HCT116 (cell line): ENCODE measurements at regions not wholly inside any gene's neighbourhood (a gene's known extent, or its start where the extent isn't known, plus 50 kb on each side); places are given as distances from the start of the nearest gene placed in this dataset.

Source experiments
- CEBPB ChIP-seq: IDR thresholded peaks from 2 replicates; pipeline ENCODE4 v1.6.1; 2012; ENCODE audit warnings: low read depth
- ELF1 ChIP-seq: IDR thresholded peaks from 2 replicates; pipeline ENCODE4 v1.6.1; 2012; ENCODE audit warnings: low read depth, borderline replicate concordance
- EZH2 ChIP-seq: fragments of 200-600 bp; sonication (generic); IDR thresholded peaks from 2 replicates; pipeline ENCODE4 v1.6.1; 2017; ENCODE audit warnings: antibody characterized with exemption, mixed run types
- SIN3A ChIP-seq: IDR thresholded peaks from 2 replicates; pipeline ENCODE4 v1.6.1; 2012; ENCODE audit warnings: low read depth
- TCF7L2 ChIP-seq: IDR thresholded peaks from 2 replicates; pipeline ENCODE4 v1.7.0; 2011; ENCODE audit warnings: borderline replicate concordance, inconsistent platforms; ENCODE audit not compliant: insufficient read depth, insufficient read length; ENCODE audit errors: extremely low read depth
- ZFX ChIP-seq: fragments of 450-650 bp; IDR thresholded peaks from 2 replicates; pipeline ENCODE4 v1.6.1; 2017
- TF ChIP-seq, protein P1 (sequence below): IDR thresholded peaks from 2 replicates; pipeline ENCODE4 v1.6.1; 2012; ENCODE audit warnings: low read depth
- TF ChIP-seq, protein P2 (sequence below), 3 experiments: fragments of 200-600 bp in 1 of 3; sonication (generic) in 1 of 3; IDR thresholded peaks in 2 of 3; conservative IDR thresholded peaks in 1 of 3; 2 replicates each; pipeline ENCODE4 v1.5.1; 2012 to 2017; ENCODE audit warnings: low read depth in 2 of 3, low read length in 2 of 3, antibody characterized with exemption in 1 of 3, borderline replicate concordance in 1 of 3, control low read depth in 1 of 3, mild to moderate bottlenecking in 1 of 3, mixed read lengths in 1 of 3, mixed run types in 1 of 3, moderate library complexity in 1 of 3; ENCODE audit not compliant: insufficient read depth in 1 of 3
- TF ChIP-seq, protein P3 (sequence below): IDR thresholded peaks from 2 replicates; pipeline ENCODE4 v1.6.1; 2012
- TF ChIP-seq, protein P4 (sequence below): IDR thresholded peaks from 2 replicates; pipeline ENCODE4 v1.6.1; 2012

DNA sequence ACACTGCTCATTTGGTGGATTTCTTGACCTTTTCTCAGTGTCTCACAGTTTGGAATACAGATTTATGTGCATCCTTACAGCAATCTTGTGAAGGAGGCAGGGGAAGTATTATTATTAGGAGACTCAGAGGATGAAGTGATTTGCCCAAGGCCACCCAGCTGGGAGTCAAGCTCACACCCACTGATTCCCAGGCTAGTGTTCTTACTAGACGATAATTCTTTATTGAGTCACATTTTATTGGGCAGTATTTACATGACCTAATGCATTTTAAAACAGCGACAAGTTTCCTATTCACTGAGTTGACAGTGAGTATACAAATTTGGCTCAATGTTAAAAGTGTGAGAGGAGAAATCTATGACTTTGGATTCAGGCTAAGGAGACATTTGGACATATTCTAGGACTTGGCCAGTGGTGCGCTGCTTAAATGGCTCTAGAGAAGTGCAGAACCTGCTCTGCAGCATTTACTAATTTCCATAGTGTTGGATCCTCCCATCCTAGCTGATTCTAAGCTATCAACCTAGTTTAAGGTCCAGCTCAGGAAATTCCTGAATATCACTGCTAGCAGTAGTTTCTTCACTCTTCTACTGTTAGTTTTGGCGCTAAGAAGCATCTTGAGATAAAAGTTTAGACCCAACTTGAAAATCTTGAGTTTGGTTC, 199.3 kb downstream of the MTX2 start:
- no peak for TF ChIP-seq EZH2
- TF ChIP-seq, protein P1, sequence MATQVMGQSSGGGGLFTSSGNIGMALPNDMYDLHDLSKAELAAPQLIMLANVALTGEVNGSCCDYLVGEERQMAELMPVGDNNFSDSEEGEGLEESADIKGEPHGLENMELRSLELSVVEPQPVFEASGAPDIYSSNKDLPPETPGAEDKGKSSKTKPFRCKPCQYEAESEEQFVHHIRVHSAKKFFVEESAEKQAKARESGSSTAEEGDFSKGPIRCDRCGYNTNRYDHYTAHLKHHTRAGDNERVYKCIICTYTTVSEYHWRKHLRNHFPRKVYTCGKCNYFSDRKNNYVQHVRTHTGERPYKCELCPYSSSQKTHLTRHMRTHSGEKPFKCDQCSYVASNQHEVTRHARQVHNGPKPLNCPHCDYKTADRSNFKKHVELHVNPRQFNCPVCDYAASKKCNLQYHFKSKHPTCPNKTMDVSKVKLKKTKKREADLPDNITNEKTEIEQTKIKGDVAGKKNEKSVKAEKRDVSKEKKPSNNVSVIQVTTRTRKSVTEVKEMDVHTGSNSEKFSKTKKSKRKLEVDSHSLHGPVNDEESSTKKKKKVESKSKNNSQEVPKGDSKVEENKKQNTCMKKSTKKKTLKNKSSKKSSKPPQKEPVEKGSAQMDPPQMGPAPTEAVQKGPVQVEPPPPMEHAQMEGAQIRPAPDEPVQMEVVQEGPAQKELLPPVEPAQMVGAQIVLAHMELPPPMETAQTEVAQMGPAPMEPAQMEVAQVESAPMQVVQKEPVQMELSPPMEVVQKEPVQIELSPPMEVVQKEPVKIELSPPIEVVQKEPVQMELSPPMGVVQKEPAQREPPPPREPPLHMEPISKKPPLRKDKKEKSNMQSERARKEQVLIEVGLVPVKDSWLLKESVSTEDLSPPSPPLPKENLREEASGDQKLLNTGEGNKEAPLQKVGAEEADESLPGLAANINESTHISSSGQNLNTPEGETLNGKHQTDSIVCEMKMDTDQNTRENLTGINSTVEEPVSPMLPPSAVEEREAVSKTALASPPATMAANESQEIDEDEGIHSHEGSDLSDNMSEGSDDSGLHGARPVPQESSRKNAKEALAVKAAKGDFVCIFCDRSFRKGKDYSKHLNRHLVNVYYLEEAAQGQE, result no peak
- TF ChIP-seq, protein P2, sequence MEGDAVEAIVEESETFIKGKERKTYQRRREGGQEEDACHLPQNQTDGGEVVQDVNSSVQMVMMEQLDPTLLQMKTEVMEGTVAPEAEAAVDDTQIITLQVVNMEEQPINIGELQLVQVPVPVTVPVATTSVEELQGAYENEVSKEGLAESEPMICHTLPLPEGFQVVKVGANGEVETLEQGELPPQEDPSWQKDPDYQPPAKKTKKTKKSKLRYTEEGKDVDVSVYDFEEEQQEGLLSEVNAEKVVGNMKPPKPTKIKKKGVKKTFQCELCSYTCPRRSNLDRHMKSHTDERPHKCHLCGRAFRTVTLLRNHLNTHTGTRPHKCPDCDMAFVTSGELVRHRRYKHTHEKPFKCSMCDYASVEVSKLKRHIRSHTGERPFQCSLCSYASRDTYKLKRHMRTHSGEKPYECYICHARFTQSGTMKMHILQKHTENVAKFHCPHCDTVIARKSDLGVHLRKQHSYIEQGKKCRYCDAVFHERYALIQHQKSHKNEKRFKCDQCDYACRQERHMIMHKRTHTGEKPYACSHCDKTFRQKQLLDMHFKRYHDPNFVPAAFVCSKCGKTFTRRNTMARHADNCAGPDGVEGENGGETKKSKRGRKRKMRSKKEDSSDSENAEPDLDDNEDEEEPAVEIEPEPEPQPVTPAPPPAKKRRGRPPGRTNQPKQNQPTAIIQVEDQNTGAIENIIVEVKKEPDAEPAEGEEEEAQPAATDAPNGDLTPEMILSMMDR (IDR thresholded peaks at IDR 0.05 in 2 of 3, conservative IDR thresholded peaks at IDR 0.05 in 1 of 3; ENCODE audit: borderline replicate concordance in 1 of 3, insufficient read depth in 1 of 3, low read depth in 2 of 3, low read length in 2 of 3), result no peak
- TF ChIP-seq SIN3A, result no peak
- TF ChIP-seq, protein P3, sequence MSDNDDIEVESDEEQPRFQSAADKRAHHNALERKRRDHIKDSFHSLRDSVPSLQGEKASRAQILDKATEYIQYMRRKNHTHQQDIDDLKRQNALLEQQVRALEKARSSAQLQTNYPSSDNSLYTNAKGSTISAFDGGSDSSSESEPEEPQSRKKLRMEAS, result no peak
- TF ChIP-seq ELF1, result no peak
- TF ChIP-seq, protein P4, sequence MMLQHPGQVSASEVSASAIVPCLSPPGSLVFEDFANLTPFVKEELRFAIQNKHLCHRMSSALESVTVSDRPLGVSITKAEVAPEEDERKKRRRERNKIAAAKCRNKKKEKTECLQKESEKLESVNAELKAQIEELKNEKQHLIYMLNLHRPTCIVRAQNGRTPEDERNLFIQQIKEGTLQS, result no peak
- TF ChIP-seq TCF7L2, result no peak
- no peak for TF ChIP-seq ZFX
- no peak for TF ChIP-seq CEBPB
